CD14-positive monocyte (primary cell): ENCODE measurements at regions not wholly inside any gene's neighbourhood (a gene's known extent, or its start where the extent isn't known, plus 50 kb on each side); places are given as distances from the start of the nearest gene placed in this dataset.

ENCODE experiments used
- DNase-seq, 3 donors: peaks; one replicate each; pipeline ENCODE4 v3.0.0-alpha.2; 2011 to 2022
- H2AFZ ChIP-seq: 2 replicates; pipeline ENCODE4 v1.6.0; 2012; ENCODE audit warnings: mild to moderate bottlenecking, low read depth, low read length, inconsistent platforms; ENCODE audit not compliant: insufficient read depth, poor library complexity, severe bottlenecking
- H3K27ac ChIP-seq, 2 donors: 1 replicate in 1 of 2; 2 replicates in 1 of 2; pipeline ENCODE4 v1.5.1; 2012 to 2013; ENCODE audit warnings: low read length in 2 of 2, control low read depth in 1 of 2, inconsistent platforms in 1 of 2, low read depth in 1 of 2, mild to moderate bottlenecking in 1 of 2
- H3K27me3 ChIP-seq, 2 donors: one replicate each; pipeline versions ENCODE4 v1.6.0 to v1.6.1; 2011 to 2013; ENCODE audit warnings: low read length in 2 of 2; ENCODE audit not compliant: control insufficient read depth in 2 of 2, insufficient read depth in 2 of 2
- H3K36me3 ChIP-seq, 2 donors: replicated peaks in 1 of 2; 1 replicate in 1 of 2; 2 replicates in 1 of 2; pipeline versions ENCODE4 v1.5.1 to v1.6.1; 2012 to 2013; ENCODE audit warnings: low read length in 2 of 2, control low read depth in 1 of 2, inconsistent platforms in 1 of 2, mild to moderate bottlenecking in 1 of 2; ENCODE audit not compliant: insufficient read depth in 2 of 2, control insufficient read depth in 1 of 2
- H3K4me1 ChIP-seq, 2 donors: 1 replicate in 1 of 2; 2 replicates in 1 of 2; pipeline versions ENCODE4 v1.5.1 to v1.6.1; 2012 to 2013; ENCODE audit warnings: low read length in 2 of 2, control low read depth in 1 of 2, inconsistent platforms in 1 of 2, mild to moderate bottlenecking in 1 of 2, moderate library complexity in 1 of 2; ENCODE audit not compliant: insufficient read depth in 2 of 2, control insufficient read depth in 1 of 2
- H3K4me2 ChIP-seq: replicated peaks from 2 replicates; pipeline ENCODE3; 2012; ENCODE audit warnings: low read length, moderate library complexity, mild to moderate bottlenecking; ENCODE audit not compliant: poor library complexity, severe bottlenecking; ENCODE audit errors: extremely low read depth
- H3K4me3 ChIP-seq, 3 experiments: fragments of 200-600 bp in 1 of 3; sonication (generic) in 1 of 3; replicated peaks in 1 of 3; 1 replicate in 2 of 3; 2 replicates in 1 of 3; pipeline ENCODE4 v1.5.1; 2011 to 2013; ENCODE audit warnings: low read length in 3 of 3, mild to moderate bottlenecking in 3 of 3, control low read depth in 2 of 3, low read depth in 2 of 3, inconsistent platforms in 1 of 3, moderate library complexity in 1 of 3
- H3K79me2 ChIP-seq: 2 replicates; pipeline ENCODE4 v1.6.0; 2012; ENCODE audit warnings: mild to moderate bottlenecking, control low read depth, inconsistent platforms, low read length, moderate library complexity; ENCODE audit not compliant: insufficient read depth
- H3K9ac ChIP-seq: 2 replicates; pipeline ENCODE4 v1.6.0; 2017; ENCODE audit warnings: low read length, mild to moderate bottlenecking; ENCODE audit not compliant: insufficient read depth, poor library complexity, severe bottlenecking
- H3K9me3 ChIP-seq, 2 donors: replicated peaks in 1 of 2; 1 replicate in 1 of 2; 2 replicates in 1 of 2; pipeline versions ENCODE4 v1.5.1 to v1.6.1; 2012 to 2013; ENCODE audit warnings: low read length in 2 of 2, control low read depth in 1 of 2; ENCODE audit not compliant: control insufficient read depth in 1 of 2, insufficient read depth in 1 of 2
- H4K20me1 ChIP-seq: 2 replicates; pipeline ENCODE4 v1.6.0; 2012; ENCODE audit warnings: mild to moderate bottlenecking, low read length, control low read depth, moderate library complexity; ENCODE audit not compliant: insufficient read depth
- H3K27ac Mint-ChIP-seq, 7 donors: one replicate each; pipeline ENCODE4 v1.8.0; 2020; ENCODE audit warnings: mild to moderate bottlenecking in 7 of 7, mixed read lengths in 7 of 7, moderate library complexity in 6 of 7, inconsistent platforms in 2 of 7
- H3K27me3 Mint-ChIP-seq, 3 donors: one replicate each; pipeline ENCODE4 v1.8.0; 2021 to 2022; ENCODE audit warnings: low read depth in 3 of 3, mild to moderate bottlenecking in 3 of 3, mixed read lengths in 3 of 3, moderate library complexity in 3 of 3, inconsistent platforms in 1 of 3
- H3K36me3 Mint-ChIP-seq, 2 donors: one replicate each; pipeline ENCODE4 v1.8.0; 2020; ENCODE audit warnings: mixed read lengths in 2 of 2, inconsistent platforms in 1 of 2, mild to moderate bottlenecking in 1 of 2
- H3K4me1 Mint-ChIP-seq: one replicate; pipeline ENCODE4 v1.8.0; 2020; ENCODE audit warnings: mild to moderate bottlenecking, mixed read lengths
- H3K4me3 Mint-ChIP-seq, 2 donors: one replicate each; pipeline ENCODE4 v1.8.0; 2020; ENCODE audit warnings: mild to moderate bottlenecking in 2 of 2, mixed read lengths in 2 of 2, moderate library complexity in 1 of 2
- H3K9me3 Mint-ChIP-seq, 7 donors: one replicate each; pipeline ENCODE4 v1.8.0; 2020 to 2022; ENCODE audit warnings: mixed read lengths in 7 of 7, mild to moderate bottlenecking in 6 of 7, moderate library complexity in 6 of 7, inconsistent platforms in 2 of 7
- WGBS: methylation state at CpG from one replicate; pipeline ENCODE4 v1.1.5; 2013; ENCODE audit warnings: missing lambda C conversion rate; ENCODE audit not compliant: insufficient coverage; 5-methylcytosine and 5-hydroxymethylcytosine counted together
- intact Hi-C, 2 donors: fragments of 100-400 bp; cut with micrococcal nuclease; formaldehyde crosslinking; loops; one replicate each; pipeline versions ENCODE4 v1.15.0 to v1.15.1; 2023
- TF ChIP-seq, protein P1 (sequence below): fragments of 200-600 bp; IDR thresholded peaks from one replicate; pipeline ENCODE4 v1.8.0; 2022; ENCODE audit warnings: antibody characterized with exemption, mild to moderate bottlenecking

DNA sequence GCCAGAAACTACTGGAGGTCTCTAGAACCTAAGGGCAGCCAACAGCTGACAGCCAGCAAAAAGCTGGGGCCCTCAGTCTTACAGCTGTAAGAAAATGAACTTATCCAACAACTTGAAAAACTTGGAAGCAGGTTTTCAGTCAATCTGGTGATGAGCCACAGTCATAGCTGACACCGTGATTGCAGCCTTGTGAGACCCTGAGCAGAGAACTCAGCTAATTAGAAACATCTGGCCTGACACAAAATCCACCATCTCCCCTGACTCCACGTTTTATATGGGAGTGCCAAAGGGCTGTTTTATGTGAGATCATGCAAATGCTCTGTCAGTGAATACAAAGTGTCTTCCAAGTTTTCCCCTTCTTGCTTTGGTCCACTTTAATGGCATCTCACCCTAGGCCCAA, 198.8 kb upstream of the DCAF8L1 start:
- H3K27me3 ChIP-seq: no peaks in the 10 kb centered on the region
- H3K9ac ChIP-seq: no peak overlapping the region
- Mint-ChIP-seq H3K36me3 (no peaks in the 10 kb centered on the region), H3K27ac (no peak overlapping the region), H3K4me1 (no peaks in the 10 kb centered on the region), H3K27me3 (peaks cover 0 to 3% (median 2%) of the 10 kb centered on the region in 3 donors), H3K4me3 (no peak overlapping the region), H3K9me3 (peaks cover 0 to 12% (median 2%) of the 10 kb centered on the region in 7 donors)
- H3K79me2 ChIP-seq: no peaks in the 10 kb centered on the region
- H4K20me1 ChIP-seq: no peaks in the 10 kb centered on the region
- no peak overlapping the region for H3K4me2 ChIP-seq
- H3K36me3 ChIP-seq: no peaks in the 10 kb centered on the region
- H2AFZ ChIP-seq: no peak overlapping the region
- WGBS: no CpG with 5 or more reads among the region's 2 CpGs
- TF ChIP-seq, protein P1, sequence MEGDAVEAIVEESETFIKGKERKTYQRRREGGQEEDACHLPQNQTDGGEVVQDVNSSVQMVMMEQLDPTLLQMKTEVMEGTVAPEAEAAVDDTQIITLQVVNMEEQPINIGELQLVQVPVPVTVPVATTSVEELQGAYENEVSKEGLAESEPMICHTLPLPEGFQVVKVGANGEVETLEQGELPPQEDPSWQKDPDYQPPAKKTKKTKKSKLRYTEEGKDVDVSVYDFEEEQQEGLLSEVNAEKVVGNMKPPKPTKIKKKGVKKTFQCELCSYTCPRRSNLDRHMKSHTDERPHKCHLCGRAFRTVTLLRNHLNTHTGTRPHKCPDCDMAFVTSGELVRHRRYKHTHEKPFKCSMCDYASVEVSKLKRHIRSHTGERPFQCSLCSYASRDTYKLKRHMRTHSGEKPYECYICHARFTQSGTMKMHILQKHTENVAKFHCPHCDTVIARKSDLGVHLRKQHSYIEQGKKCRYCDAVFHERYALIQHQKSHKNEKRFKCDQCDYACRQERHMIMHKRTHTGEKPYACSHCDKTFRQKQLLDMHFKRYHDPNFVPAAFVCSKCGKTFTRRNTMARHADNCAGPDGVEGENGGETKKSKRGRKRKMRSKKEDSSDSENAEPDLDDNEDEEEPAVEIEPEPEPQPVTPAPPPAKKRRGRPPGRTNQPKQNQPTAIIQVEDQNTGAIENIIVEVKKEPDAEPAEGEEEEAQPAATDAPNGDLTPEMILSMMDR: no peak
- peaks cover 0 to 8% of the 10 kb centered on the region in 2 donors for H3K9me3 ChIP-seq
- H3K27ac ChIP-seq: no peak overlapping the region
- H3K4me3 ChIP-seq: no peak overlapping the region
- H3K4me1 ChIP-seq: no peaks in the 10 kb centered on the region
- intact Hi-C loops: no loop called here
- DNase-seq: no peak

- TF ChIP-seq, protein P1: no peak
Measured at GRCh38 chrX:28178206-28178605, 197.0 kb upstream of the DCAF8L1 start.

More at GRCh38 chrX:28178206-28178605, 197.0 kb upstream of the DCAF8L1 start:
- no peak for DNase-seq
- no peaks in the 10 kb centered on the region for H3K36me3 ChIP-seq
- no CpG with 5 or more reads among the region's 1 CpG for WGBS
- no peaks in the 10 kb centered on the region for H3K4me1 Mint-ChIP-seq
- no peak overlapping the region for H2AFZ ChIP-seq
- peaks cover 0 to 3% (median 3%) of the 10 kb centered on the region in 3 donors for H3K27me3 Mint-ChIP-seq
- H3K9me3 ChIP-seq: peaks cover 0 to 8% of the 10 kb centered on the region in 2 donors
- H3K4me1 ChIP-seq: no peaks in the 10 kb centered on the region
- no peak overlapping the region for H3K4me2 ChIP-seq
- H3K27ac ChIP-seq: no peak overlapping the region
- H3K9me3 Mint-ChIP-seq: peaks cover 0 to 17% (median 2%) of the 10 kb centered on the region in 7 donors
- no peak overlapping the region for H3K4me3 Mint-ChIP-seq
- no peak overlapping the region for H3K27ac Mint-ChIP-seq
- H3K9ac ChIP-seq: no peak overlapping the region
- H3K36me3 Mint-ChIP-seq: no peaks in the 10 kb centered on the region
- H3K27me3 ChIP-seq: no peaks in the 10 kb centered on the region
- H3K79me2 ChIP-seq: no peaks in the 10 kb centered on the region
- no peak overlapping the region for H3K4me3 ChIP-seq
- H4K20me1 ChIP-seq: no peaks in the 10 kb centered on the region
- intact Hi-C loops: no loop called here
